ENCODE measurements at regions not wholly inside any gene's neighbourhood (a gene's known extent, or its start where the extent isn't known, plus 50 kb on each side); places are given as distances from the start of the nearest gene placed in this dataset.

DNA sequence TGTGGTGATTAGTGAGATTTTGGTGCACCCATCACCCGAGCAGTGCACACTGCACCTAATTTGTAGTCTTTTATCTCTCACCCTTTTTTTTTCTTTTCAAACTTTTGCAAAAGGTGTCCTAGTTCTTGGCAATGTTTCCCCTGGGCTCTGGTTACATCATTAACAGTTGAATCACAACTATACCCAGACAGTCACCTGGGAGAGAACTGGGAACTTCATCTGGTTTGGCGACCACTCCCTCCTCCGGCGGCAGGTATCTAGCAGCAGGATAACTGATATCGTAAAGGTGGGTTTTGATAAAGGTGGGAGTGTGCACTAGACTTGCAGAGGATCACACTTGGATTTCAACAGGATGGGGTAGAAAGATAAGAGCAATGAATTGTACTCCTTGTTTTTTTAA, 140.5 kb downstream of the CHIC2 start:
- no peak for DNase-seq (ENCODE audit: low read depth)

GRCh38 chr4:53921856-53922255, 142.5 kb downstream of the CHIC2 start:
- H3K4me3 ChIP-seq (ENCODE audit: low read depth, low read length), result no peak overlapping the region
- no peak for DNase-seq (ENCODE audit: low read depth)

More for the DNA sequence above, 140.5 kb downstream of the CHIC2 start:
- H3K4me3 ChIP-seq (ENCODE audit: low read depth, low read length), result no peak overlapping the region

DNA sequence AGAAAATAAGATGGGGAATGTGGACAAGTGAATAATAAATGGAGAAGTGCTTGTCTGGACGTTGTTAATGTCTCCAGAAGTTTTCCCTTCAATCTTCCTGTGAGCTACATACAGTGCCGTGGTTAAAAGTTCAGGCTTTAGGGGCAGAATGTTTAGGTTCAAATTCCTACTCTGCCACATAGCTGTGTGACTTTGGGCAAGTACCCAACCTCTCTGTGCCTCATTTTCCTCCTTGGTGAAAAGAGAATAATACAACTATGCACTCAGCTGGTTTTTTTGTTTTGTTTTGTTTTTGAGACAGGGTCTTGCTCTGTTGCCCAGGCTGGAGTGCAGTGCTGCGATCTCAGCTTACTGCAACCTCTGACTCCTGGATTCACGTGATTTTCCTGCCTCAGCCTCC, 143.5 kb downstream of the CHIC2 start:
- no peak for DNase-seq (ENCODE audit: low read depth)
- H3K4me3 ChIP-seq (ENCODE audit: low read depth, low read length), result no peak overlapping the region

DNA sequence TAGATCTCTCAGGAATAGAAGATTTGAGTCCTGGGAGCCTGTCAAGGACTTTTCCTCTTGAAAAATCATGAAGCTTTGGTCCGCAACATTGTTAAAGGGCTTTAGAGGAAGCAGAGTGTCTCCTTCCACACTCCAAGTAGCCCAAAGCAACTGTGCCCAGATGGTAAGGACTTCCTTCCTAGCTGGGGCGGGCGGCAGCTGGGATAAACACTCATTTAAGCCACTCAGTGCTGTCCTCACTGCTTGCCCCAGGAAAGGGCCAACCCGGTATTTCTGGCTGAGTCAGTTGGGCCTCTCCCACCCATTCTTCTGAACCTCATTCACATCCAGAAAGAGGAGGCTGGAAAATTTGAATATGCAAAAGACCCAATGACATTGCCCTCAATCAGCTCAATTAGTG, 144.3 kb downstream of the CHIC2 start:
- no peak for DNase-seq (ENCODE audit: low read depth)
- H3K4me3 ChIP-seq (ENCODE audit: low read depth, low read length), result no peak overlapping the region

DNA sequence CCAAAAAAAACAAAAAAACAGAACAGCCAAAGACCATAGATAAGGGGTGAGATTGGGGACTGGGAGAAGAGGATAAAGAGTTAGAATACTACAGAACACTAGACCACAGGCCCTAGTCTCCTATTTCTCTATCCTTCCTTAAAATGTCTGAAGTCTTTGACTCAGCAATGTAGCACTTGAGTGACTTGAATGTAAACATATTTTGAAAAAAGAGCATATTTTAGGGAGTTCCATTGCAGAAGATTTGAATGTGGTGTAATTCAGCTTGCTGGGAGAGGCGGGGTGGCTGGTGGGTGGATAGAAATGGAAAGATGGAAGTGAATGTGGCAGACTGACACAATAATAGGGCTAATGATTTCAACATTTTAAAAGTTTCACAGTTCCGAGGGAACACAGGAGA, 144.9 kb downstream of the CHIC2 start:
- no peak overlapping the region for H3K4me3 ChIP-seq (ENCODE audit: low read depth, low read length)
- DNase-seq (ENCODE audit: low read depth), result no peak

DNA sequence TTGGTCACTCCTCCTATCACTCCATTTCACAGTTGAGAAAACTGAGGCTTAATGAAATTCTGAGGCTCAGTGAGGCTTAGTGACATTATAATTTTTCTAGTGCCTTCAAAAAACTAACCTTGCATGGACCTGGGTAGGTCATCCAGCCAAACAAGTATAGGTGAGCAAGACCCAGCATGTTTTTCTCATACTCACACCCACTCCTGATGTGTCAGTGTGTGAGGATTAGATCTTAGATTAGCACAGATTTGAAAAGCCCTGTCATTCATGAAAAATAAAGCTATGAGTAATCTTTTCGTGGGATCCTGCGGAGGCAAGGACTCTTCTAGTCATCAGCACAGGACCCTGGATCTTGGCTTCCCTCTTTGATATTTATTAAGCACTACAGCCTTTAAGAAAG, 146.7 kb downstream of the CHIC2 start:
- DNase-seq (ENCODE audit: low read depth), result no peak
- no peak overlapping the region for H3K4me3 ChIP-seq (ENCODE audit: low read depth, low read length)

GRCh38 chr4:53916431-53916889, 147.9 kb downstream of the CHIC2 start:
- no peak overlapping the region for H3K4me3 ChIP-seq (ENCODE audit: low read depth, low read length)
- DNase-seq (ENCODE audit: low read depth), result peak; percentile 69

- no peak overlapping the region for H3K4me3 ChIP-seq (ENCODE audit: low read depth, low read length)
- DNase-seq (ENCODE audit: low read depth), result peak; percentile 69
Measured at GRCh38 chr4:53914313-53915016, 149.9 kb downstream of the CHIC2 start.

- H3K4me3 ChIP-seq (ENCODE audit: low read depth, low read length), result no peak overlapping the region
- no peak for DNase-seq (ENCODE audit: low read depth)
Measured at GRCh38 chr4:53913771-53914170, 150.6 kb downstream of the CHIC2 start.

GRCh38 chr4:53912766-53913497, 151.5 kb downstream of the CHIC2 start:
- DNase-seq (ENCODE audit: low read depth), result no peak

GRCh38 chr4:53908661-53909078, 155.7 kb downstream of the CHIC2 start:
- peak; percentile 74 for DNase-seq (ENCODE audit: low read depth)
- no peak overlapping the region for H3K4me3 ChIP-seq (ENCODE audit: low read depth, low read length)

More at GRCh38 chr4:53912766-53913497, 151.5 kb downstream of the CHIC2 start:
- no peak overlapping the region for H3K4me3 ChIP-seq (ENCODE audit: low read depth, low read length)

DNA sequence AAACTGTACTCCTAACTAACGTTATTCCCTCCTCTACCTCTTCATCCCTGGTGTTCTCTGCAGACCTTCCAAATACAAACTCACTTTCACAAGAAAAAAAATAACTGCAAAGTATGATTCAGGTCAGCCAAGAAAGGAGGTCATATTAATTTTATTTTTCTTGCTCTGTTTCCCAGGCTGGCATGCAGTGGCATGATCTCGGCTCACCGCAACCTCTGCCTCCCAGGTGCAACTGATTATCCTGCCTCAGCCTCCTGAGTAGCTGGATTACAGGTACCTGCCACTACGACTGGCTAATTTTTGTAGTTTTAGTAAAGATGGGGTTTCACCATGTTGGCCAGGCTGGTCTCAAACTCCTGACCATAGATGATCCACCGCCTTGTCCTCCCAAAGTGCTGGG, 156.6 kb downstream of the CHIC2 start:
- no peak for DNase-seq (ENCODE audit: low read depth)
- no peak overlapping the region for H3K4me3 ChIP-seq (ENCODE audit: low read depth, low read length)

GRCh38 chr4:53906606-53907190, 157.7 kb downstream of the CHIC2 start:
- H3K4me3 ChIP-seq (ENCODE audit: low read depth, low read length), result no peak overlapping the region
- no peak for DNase-seq (ENCODE audit: low read depth)

GRCh38 chr4:53905941-53906377, 158.4 kb downstream of the CHIC2 start:
- H3K4me3 ChIP-seq (ENCODE audit: low read depth, low read length), result peak overlapping the region; percentile 40
- DNase-seq (ENCODE audit: low read depth), result peak; percentile 46

GRCh38 chr4:53905276-53905940, 159.0 kb downstream of the CHIC2 start:
- H3K4me3 ChIP-seq (ENCODE audit: low read depth, low read length), result no peak overlapping the region

GRCh38 chr4:53902786-53903185, 161.6 kb downstream of the CHIC2 start:
- H3K4me3 ChIP-seq (ENCODE audit: low read depth, low read length), result no peak overlapping the region
- DNase-seq (ENCODE audit: low read depth), result no peak

More at GRCh38 chr4:53905276-53905940, 159.0 kb downstream of the CHIC2 start:
- DNase-seq (ENCODE audit: low read depth), result no peak

GRCh38 chr4:53900271-53900649, 164.1 kb downstream of the CHIC2 start:
- no peak overlapping the region for H3K4me3 ChIP-seq (ENCODE audit: low read depth, low read length)
- DNase-seq (ENCODE audit: low read depth), result no peak

DNA sequence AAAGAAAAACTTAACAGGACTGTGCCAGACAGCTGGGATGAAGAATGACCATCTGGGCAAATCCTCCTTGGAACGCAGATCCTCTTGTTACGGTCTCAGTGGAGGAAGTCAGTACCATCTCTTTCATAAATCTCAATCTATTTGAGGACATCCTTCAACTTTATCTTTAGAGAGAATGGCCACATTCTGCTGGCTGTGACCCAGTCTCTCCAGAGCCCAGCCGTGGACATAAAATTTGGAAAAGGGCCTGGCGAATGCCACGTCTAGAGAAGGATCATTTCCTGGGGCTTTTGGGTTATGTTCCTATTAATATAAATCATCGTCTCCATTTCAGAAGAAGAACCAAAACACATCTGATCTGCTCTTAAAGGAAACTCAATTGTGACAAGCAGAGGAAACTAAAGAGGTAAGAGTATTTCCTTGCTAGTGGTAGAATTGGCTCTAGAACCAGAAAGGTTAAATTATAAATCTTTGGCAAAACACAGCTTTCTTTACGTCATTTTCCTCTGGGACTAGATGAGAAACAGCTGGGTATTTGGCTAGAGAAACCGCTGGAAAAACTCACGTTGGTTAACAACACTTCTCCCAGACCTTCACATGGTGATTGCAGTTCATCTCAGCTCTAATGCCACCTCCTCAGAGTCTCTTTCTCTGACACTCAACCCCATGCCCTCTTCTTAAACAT, 164.7 kb downstream of the CHIC2 start:
- DNase-seq (ENCODE audit: low read depth), result peak; percentile 72

GRCh38 chr4:53895137-53895536, 169.3 kb downstream of the CHIC2 start:
- H3K4me3 ChIP-seq (ENCODE audit: low read depth, low read length), result no peak overlapping the region
- DNase-seq (ENCODE audit: low read depth), result no peak

More for the DNA sequence above, 164.7 kb downstream of the CHIC2 start:
- H3K4me3 ChIP-seq (ENCODE audit: low read depth, low read length), result no peak overlapping the region

Data from skeletal muscle cell (primary cell).